Tibial artery (tissue), 4 donors: ENCODE measurements at regions not wholly inside any gene's neighbourhood (a gene's known extent, or its start where the extent isn't known, plus 50 kb on each side); places are given as distances from the start of the nearest gene placed in this dataset.
"Not testable (repeated sequence)": the region's sequence is repeated elsewhere in the genome, so short reads cannot be mapped to it uniquely, and the experiment has no call there.

Experiments
- DNase-seq, 2 donors: peaks; one replicate each; pipeline ENCODE4 v3.0.0-alpha.2; 2019
- H3K27ac ChIP-seq, 2 donors: fragments of 200-600 bp; sonication (generic) in 1 of 2; 1 replicate in 1 of 2; 2 replicates in 1 of 2; pipeline ENCODE4 v1.5.1; 2018 to 2019; ENCODE audit warnings: mild to moderate bottlenecking in 1 of 2
- H3K27me3 ChIP-seq, 2 donors: fragments of 200-600 bp; sonication (generic) in 1 of 2; one replicate each; pipeline versions ENCODE4 v1.5.1 to v1.6.0; 2016 to 2019
- H3K36me3 ChIP-seq, 3 donors: fragments of 200-600 bp; sonication (generic) in 2 of 3; one replicate each; pipeline ENCODE4 v1.5.1; 2016 to 2019; ENCODE audit warnings: mild to moderate bottlenecking in 2 of 3
- H3K4me1 ChIP-seq, 4 donors: fragments of 200-600 bp; sonication (generic) in 2 of 4; 1 replicate in 3 of 4; 2 replicates in 1 of 4; pipeline ENCODE4 v1.5.1; 2016 to 2019
- H3K4me3 ChIP-seq, 2 donors: fragments of 200-600 bp; sonication (generic) in 1 of 2; 1 replicate in 1 of 2; 2 replicates in 1 of 2; pipeline ENCODE4 v1.5.1; 2018 to 2019; ENCODE audit warnings: mild to moderate bottlenecking in 2 of 2
- H3K9me3 ChIP-seq, 3 donors: fragments of 200-600 bp; sonication (generic) in 1 of 3; one replicate each; pipeline ENCODE4 v1.5.1; 2016 to 2019
- CTCF ChIP-seq, 2 experiments: fragments of 200-600 bp in 1 of 2; fragments of 450-650 bp in 1 of 2; IDR thresholded peaks; one replicate each; pipeline ENCODE4 v1.5.1; 2017 to 2019; ENCODE audit warnings: antibody characterized with exemption in 2 of 2, mild to moderate bottlenecking in 1 of 2, moderate library complexity in 1 of 2
- intact Hi-C: fragments of 100-400 bp; cut with DNase I; formaldehyde crosslinking; loops from one replicate; pipeline ENCODE4 v1.15.0; 2023; ENCODE audit warnings: low total_unique reads

GRCh38 chr5:135739383-135739981 lies 95.0 kb upstream of the SLC25A48 start:
- TF ChIP-seq CTCF (IDR thresholded peaks at IDR 0.05), result no peak
- Histone ChIP-seq H3K27me3 (no peaks in the 10 kb centered on the region), H3K4me3 (no peak overlapping the region), H3K36me3 (no peaks in the 10 kb centered on the region), H3K27ac (no peak overlapping the region), H3K4me1 (no peaks in the 10 kb centered on the region), H3K9me3 (no peaks in the 10 kb centered on the region)
- intact Hi-C loops, result no loop called here
- DNase-seq, result no peak

GRCh38 chr5:135738564-135738875 lies 95.9 kb upstream of the SLC25A48 start:
- no peaks in the 10 kb centered on the region for H3K4me1 ChIP-seq
- H3K9me3 ChIP-seq, result no peaks in the 10 kb centered on the region
- intact Hi-C loops, result no loop called here
- H3K27me3 ChIP-seq, result no peaks in the 10 kb centered on the region
- TF ChIP-seq CTCF (IDR thresholded peaks at IDR 0.05), result no peak
- no peaks in the 10 kb centered on the region for H3K36me3 ChIP-seq
- H3K4me3 ChIP-seq, result no peak overlapping the region
- H3K27ac ChIP-seq, result no peak overlapping the region
- no peak for DNase-seq

- H3K27ac ChIP-seq, result no peak overlapping the region
- intact Hi-C loops, result no loop called here
- no peak overlapping the region for H3K4me3 ChIP-seq
- no peaks in the 10 kb centered on the region for H3K4me1 ChIP-seq
- no peak for TF ChIP-seq CTCF (IDR thresholded peaks at IDR 0.05)
- H3K27me3 ChIP-seq, result no peaks in the 10 kb centered on the region
- no peaks in the 10 kb centered on the region for H3K9me3 ChIP-seq
- H3K36me3 ChIP-seq, result no peaks in the 10 kb centered on the region
- DNase-seq, result no peak
Measured at GRCh38 chr5:135737701-135738563, 96.5 kb upstream of the SLC25A48 start.

- H3K27ac ChIP-seq, DNase-seq, H3K4me1 ChIP-seq, H3K27me3 ChIP-seq, H3K36me3 ChIP-seq, H3K4me3 ChIP-seq, intact Hi-C loops, H3K9me3 ChIP-seq: not testable (repeated sequence)
Measured at GRCh38 chr5:135736952-135737351, 97.5 kb upstream of the SLC25A48 start.

DNA sequence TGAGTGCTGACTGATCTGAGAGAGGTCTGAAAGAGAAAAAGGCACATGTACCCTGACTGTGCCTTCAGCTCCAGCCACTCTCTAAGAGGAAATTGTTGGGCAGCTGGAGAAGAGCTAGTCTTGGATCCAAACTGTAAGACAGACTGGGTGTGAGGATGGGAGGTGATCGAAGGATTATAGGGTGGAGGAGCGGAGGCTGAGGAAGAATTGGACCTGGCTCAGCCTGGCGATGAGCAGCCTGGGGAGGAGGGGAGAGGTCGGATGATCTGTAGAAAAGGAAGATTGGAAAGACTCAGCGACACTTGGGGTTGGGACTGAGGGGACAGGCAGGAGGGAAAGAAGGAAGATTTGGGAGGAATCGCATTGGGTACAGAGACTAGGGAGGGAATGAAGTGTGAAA lies 98.6 kb upstream of the SLC25A48 start:
- Histone ChIP-seq H3K27me3 (no peaks in the 10 kb centered on the region), H3K4me3 (no peak overlapping the region), H3K4me1 (no peaks in the 10 kb centered on the region), H3K9me3 (no peaks in the 10 kb centered on the region), H3K36me3 (no peaks in the 10 kb centered on the region), H3K27ac (no peak overlapping the region)
- intact Hi-C loops, result no loop called here
- DNase-seq, result no peak
- TF ChIP-seq CTCF (IDR thresholded peaks at IDR 0.05), result no peak

- H3K4me3 ChIP-seq, intact Hi-C loops, H3K4me1 ChIP-seq, H3K27me3 ChIP-seq, H3K27ac ChIP-seq, DNase-seq, H3K9me3 ChIP-seq, H3K36me3 ChIP-seq: not testable (repeated sequence)
Measured at GRCh38 chr5:135734956-135735355, 99.5 kb upstream of the SLC25A48 start.

DNA sequence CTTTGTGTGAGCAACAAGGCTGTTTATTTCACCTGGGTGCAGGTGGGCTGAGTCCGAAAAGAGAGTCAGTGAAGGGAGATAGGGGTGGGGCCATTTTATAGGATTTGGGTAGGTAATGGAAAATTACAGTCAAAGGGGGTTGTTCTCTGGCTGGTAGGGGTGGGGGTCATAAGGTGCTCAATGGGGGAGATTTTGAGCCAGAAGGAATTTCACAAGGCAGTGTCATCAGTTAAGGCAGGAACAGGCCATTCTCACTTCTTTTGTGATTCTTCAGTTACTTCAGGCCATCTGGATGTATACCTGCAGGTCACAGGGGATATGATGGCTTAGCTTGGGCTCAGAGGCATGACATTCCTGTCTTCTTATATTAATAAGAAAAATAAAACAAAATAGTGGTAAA lies 103.4 kb upstream of the SLC25A48 start:
- intact Hi-C loops, DNase-seq, H3K9me3 ChIP-seq, H3K36me3 ChIP-seq, H3K27ac ChIP-seq, H3K4me3 ChIP-seq, H3K27me3 ChIP-seq, H3K4me1 ChIP-seq: not testable (repeated sequence)

DNA sequence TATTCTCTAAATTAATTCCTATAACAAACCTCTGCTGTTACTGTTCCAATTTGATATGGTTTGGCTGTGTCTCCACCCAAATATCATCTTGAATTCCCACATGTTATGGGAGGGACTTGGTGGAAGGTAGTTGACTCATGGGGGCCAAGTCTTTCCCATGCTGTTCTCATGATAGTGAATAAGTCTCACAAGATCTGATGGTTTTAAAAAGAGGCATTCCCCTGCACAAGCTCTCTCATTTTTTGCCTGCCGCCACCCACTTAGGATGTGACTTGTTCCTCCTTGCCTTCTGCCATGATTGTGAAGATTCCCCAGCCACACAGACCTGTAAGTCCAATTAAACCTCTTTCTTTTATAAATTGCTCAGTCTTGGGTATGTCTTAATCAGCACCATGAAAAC lies 104.3 kb upstream of the SLC25A48 start:
- H3K4me3 ChIP-seq, intact Hi-C loops, H3K27ac ChIP-seq, H3K4me1 ChIP-seq, H3K9me3 ChIP-seq, H3K27me3 ChIP-seq, H3K36me3 ChIP-seq, DNase-seq: not testable (repeated sequence)
